ENCODE measurements at regions not wholly inside any gene's neighbourhood (a gene's known extent, or its start where the extent isn't known, plus 50 kb on each side); places are given as distances from the start of the nearest gene placed in this dataset.

- TF ChIP-seq RELA (CRISPR knock-in tag; IDR thresholded peaks at IDR 0.05; ENCODE audit: borderline replicate concordance) (no peak), ZBTB21 (CRISPR knock-in tag; IDR thresholded peaks at IDR 0.05; ENCODE audit: borderline replicate concordance) (no peak), ZMAT4 (CRISPR knock-in tag; IDR thresholded peaks at IDR 0.05) (no peak), ZNF138 (CRISPR knock-in tag; conservative IDR thresholded peaks at IDR 0.05) (no peak)
Measured at GRCh38 chr5:168030912-168031311, 260.5 kb upstream of the WWC1 start (continued).

GRCh38 chr5:168031614-168032013 is 259.8 kb upstream of the WWC1 start:
- POLR2A ChIA-PET, result no interaction called here
- Mint-ChIP-seq H3K4me3 (no peak overlapping the region), H3K36me3 (no peaks in the 10 kb centered on the region), H3K27ac (no peak overlapping the region), H3K4me1 (no peaks in the 10 kb centered on the region), H3K9me3 (peaks cover 10% of the 10 kb centered on the region), H3K27me3 (ENCODE audit: low read depth) (no peaks in the 10 kb centered on the region)
- TF ChIP-seq ZNF423 (CRISPR knock-in tag; IDR thresholded peaks at IDR 0.05) (no peak), RELA (CRISPR knock-in tag; IDR thresholded peaks at IDR 0.05; ENCODE audit: borderline replicate concordance) (no peak), USF2 (CRISPR knock-in tag; IDR thresholded peaks at IDR 0.05) (no peak), IRF1 (CRISPR knock-in tag; IDR thresholded peaks at IDR 0.05) (no peak), TP53 (CRISPR knock-in tag; IDR thresholded peaks at IDR 0.05) (no peak), GTF2I (CRISPR knock-in tag; conservative IDR thresholded peaks at IDR 0.05) (no peak), ARID4B (CRISPR knock-in tag; IDR thresholded peaks at IDR 0.05; ENCODE audit: borderline replicate concordance) (no peak), NR1H2 (CRISPR knock-in tag; IDR thresholded peaks at IDR 0.05) (no peak), ZNF281 (CRISPR knock-in tag; IDR thresholded peaks at IDR 0.05) (no peak), NR3C1 (CRISPR knock-in tag; conservative IDR thresholded peaks at IDR 0.05; ENCODE audit: low read depth) (no peak), HMGA2 (CRISPR knock-in tag; IDR thresholded peaks at IDR 0.05) (no peak), CDX4 (CRISPR knock-in tag; IDR thresholded peaks at IDR 0.05; ENCODE audit: borderline replicate concordance) (no peak), ZNF317 (CRISPR knock-in tag; IDR thresholded peaks at IDR 0.05; ENCODE audit: borderline replicate concordance, low read depth) (no peak), NFATC4 (CRISPR knock-in tag; IDR thresholded peaks at IDR 0.05) (no peak), CREM (CRISPR knock-in tag; IDR thresholded peaks at IDR 0.05) (no peak), FOXJ3 (CRISPR knock-in tag; IDR thresholded peaks at IDR 0.05; ENCODE audit: borderline replicate concordance) (no peak), ZNF532 (CRISPR knock-in tag; IDR thresholded peaks at IDR 0.05; ENCODE audit: borderline replicate concordance) (no peak), E2F5 (CRISPR knock-in tag; IDR thresholded peaks at IDR 0.05) (no peak)
- DNase-seq (ENCODE audit: low spot score) (no peak), ATAC-seq (no peak)
- CTCF ChIA-PET, result interaction anchor here (0.9 kb wide), 1 partner anchor 16 kb away, joined by 3 read pairs; no protein-coding TSS in a partner anchor
